ENCODE measurements at regions not wholly inside any gene's neighbourhood (a gene's known extent, or its start where the extent isn't known, plus 50 kb on each side); places are given as distances from the start of the nearest gene placed in this dataset.

- Histone ChIP-seq H3K4me1 (ENCODE audit: control insufficient read depth, insufficient read depth, low read depth, low read length) (peaks cover 4% of the 10 kb centered on the region), H2AFZ (ENCODE audit: low read depth, low read length) (no peak overlapping the region), H3K4me2 (ENCODE audit: low read length, poor library complexity, severe bottlenecking) (no peak overlapping the region), H2BK5ac (ENCODE audit: low read depth, low read length, poor library complexity, severe bottlenecking) (no peak overlapping the region), H2BK15ac (ENCODE audit: low read depth, poor library complexity, severe bottlenecking) (no peak overlapping the region), H3K9ac (ENCODE audit: low read length) (no peak overlapping the region), H3K23ac (ENCODE audit: low read length in 2 of 2) (no peak overlapping the region), H2BK12ac (ENCODE audit: low read length in 2 of 2) (peak overlapping the region; percentile 18 to 67), H3K4me3 (ENCODE audit: insufficient read depth in 1 of 2, low read depth in 1 of 2, low read length in 2 of 2) (no peak overlapping the region), H3K36me3 (ENCODE audit: control insufficient read depth in 1 of 2, insufficient read depth in 2 of 2, low read depth in 1 of 2, low read length in 2 of 2) (no peaks in the 10 kb centered on the region), H3K79me1 (replicated peaks; ENCODE audit: low read length, poor library complexity, severe bottlenecking) (no peaks in the 10 kb centered on the region), H3K4ac (ENCODE audit: low read depth in 1 of 2, low read length in 2 of 2) (no peak overlapping the region), H3K27ac (ENCODE audit: low read length, poor library complexity, severe bottlenecking) (no peak overlapping the region), H3K27me3 (ENCODE audit: control insufficient read depth in 1 of 2, insufficient read depth in 1 of 2, low read length in 2 of 2) (peaks cover 0 to 17% of the 10 kb centered on the region in 2 experiments), H2BK120ac (ENCODE audit: low read depth, low read length) (no peak overlapping the region), H4K91ac (ENCODE audit: low read length) (no peak overlapping the region), H3K9me3 (ENCODE audit: control insufficient read depth, low read length) (no peaks in the 10 kb centered on the region), H2AK5ac (ENCODE audit: low read length, severe bottlenecking) (no peak overlapping the region), H3K18ac (ENCODE audit: low read depth in 1 of 2, low read length in 2 of 2) (peak overlapping the region in 1 of 2 experiments; percentile 52), H3K14ac (ENCODE audit: low read length in 2 of 2) (no peak overlapping the region), H4K8ac (ENCODE audit: low read length) (peak overlapping the region; percentile 66)
- WGBS = 77% methylated on average over 2 of the region's 6 CpGs
- no peak for DNase-seq
These were observed 130.6 kb upstream of the SEMA6D start for GRCh38 chr15:47586653-47587224.

GRCh38 chr15:47587940-47588802, 129.1 kb upstream of the SEMA6D start:
- Histone ChIP-seq H2BK120ac (ENCODE audit: low read depth, low read length) (no peak overlapping the region), H3K27me3 (ENCODE audit: control insufficient read depth in 1 of 2, insufficient read depth in 1 of 2, low read length in 2 of 2) (peaks cover 0 to 6% of the 10 kb centered on the region in 2 experiments), H3K9me3 (ENCODE audit: control insufficient read depth, low read length) (no peaks in the 10 kb centered on the region), H3K4me1 (ENCODE audit: control insufficient read depth, insufficient read depth, low read depth, low read length) (peaks cover 4% of the 10 kb centered on the region), H3K9ac (ENCODE audit: low read length) (no peak overlapping the region), H3K23ac (ENCODE audit: low read length in 2 of 2) (no peak overlapping the region), H2BK12ac (ENCODE audit: low read length in 2 of 2) (no peak overlapping the region), H3K79me1 (replicated peaks; ENCODE audit: low read length, poor library complexity, severe bottlenecking) (no peaks in the 10 kb centered on the region), H3K4ac (ENCODE audit: low read depth in 1 of 2, low read length in 2 of 2) (peak overlapping the region in 1 of 2 experiments; percentile 56), H2AK5ac (ENCODE audit: low read length, severe bottlenecking) (no peak overlapping the region), H3K4me3 (ENCODE audit: insufficient read depth in 1 of 2, low read depth in 1 of 2, low read length in 2 of 2) (peak overlapping the region in 1 of 2 experiments; percentile 21), H2BK15ac (ENCODE audit: low read depth, poor library complexity, severe bottlenecking) (no peak overlapping the region), H3K18ac (ENCODE audit: low read depth in 1 of 2, low read length in 2 of 2) (peak overlapping the region in 1 of 2 experiments; percentile 55), H2BK5ac (ENCODE audit: low read depth, low read length, poor library complexity, severe bottlenecking) (no peak overlapping the region), H3K36me3 (ENCODE audit: control insufficient read depth in 1 of 2, insufficient read depth in 2 of 2, low read depth in 1 of 2, low read length in 2 of 2) (no peaks in the 10 kb centered on the region), H3K27ac (ENCODE audit: low read length, poor library complexity, severe bottlenecking) (no peak overlapping the region), H2AFZ (ENCODE audit: low read depth, low read length) (no peak overlapping the region), H3K4me2 (ENCODE audit: low read length, poor library complexity, severe bottlenecking) (no peak overlapping the region), H3K14ac (ENCODE audit: low read length in 2 of 2) (no peak overlapping the region), H4K91ac (ENCODE audit: low read length) (peak overlapping the region; percentile 40), H4K8ac (ENCODE audit: low read length) (no peak overlapping the region)
- DNase-seq = peak; percentile 68
- 38% methylated on average over 6 of the region's 6 CpGs for WGBS

DNA sequence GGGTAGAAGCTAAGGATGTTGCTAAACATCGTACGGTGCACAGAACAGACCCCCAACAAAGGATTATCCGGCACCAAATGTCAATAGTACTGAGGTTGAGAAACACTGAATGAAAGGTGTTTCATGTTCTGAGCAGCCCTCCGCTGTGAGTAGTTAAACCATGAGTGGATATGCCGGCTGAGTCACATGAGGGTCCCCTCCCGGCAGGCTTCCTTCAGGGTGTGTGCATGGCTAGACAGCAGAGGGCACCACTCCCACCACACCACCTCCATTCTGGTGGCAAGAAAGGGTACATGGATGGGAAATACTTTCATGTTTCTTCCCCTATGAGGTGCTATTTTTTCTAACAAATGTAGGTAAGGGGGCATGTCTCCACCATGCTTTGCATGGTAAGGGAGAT, 128.3 kb upstream of the SEMA6D start:
- Histone ChIP-seq H3K4me3 (ENCODE audit: insufficient read depth in 1 of 2, low read depth in 1 of 2, low read length in 2 of 2) (no peak overlapping the region), H3K9me3 (ENCODE audit: control insufficient read depth, low read length) (no peaks in the 10 kb centered on the region), H3K79me1 (replicated peaks; ENCODE audit: low read length, poor library complexity, severe bottlenecking) (no peaks in the 10 kb centered on the region), H3K23ac (ENCODE audit: low read length in 2 of 2) (no peak overlapping the region), H2AFZ (ENCODE audit: low read depth, low read length) (no peak overlapping the region), H4K91ac (ENCODE audit: low read length) (peak overlapping the region; percentile 52), H2AK5ac (ENCODE audit: low read length, severe bottlenecking) (no peak overlapping the region), H3K27me3 (ENCODE audit: control insufficient read depth in 1 of 2, insufficient read depth in 1 of 2, low read length in 2 of 2) (peaks cover 0 to 1% of the 10 kb centered on the region in 2 experiments), H3K4me2 (ENCODE audit: low read length, poor library complexity, severe bottlenecking) (no peak overlapping the region), H3K18ac (ENCODE audit: low read depth in 1 of 2, low read length in 2 of 2) (peak overlapping the region; percentile 50 to 80), H4K8ac (ENCODE audit: low read length) (peak overlapping the region; percentile 36), H3K9ac (ENCODE audit: low read length) (no peak overlapping the region), H3K4ac (ENCODE audit: low read depth in 1 of 2, low read length in 2 of 2) (peak overlapping the region in 1 of 2 experiments; percentile 46), H2BK5ac (ENCODE audit: low read depth, low read length, poor library complexity, severe bottlenecking) (no peak overlapping the region), H3K36me3 (ENCODE audit: control insufficient read depth in 1 of 2, insufficient read depth in 2 of 2, low read depth in 1 of 2, low read length in 2 of 2) (no peaks in the 10 kb centered on the region), H2BK15ac (ENCODE audit: low read depth, poor library complexity, severe bottlenecking) (no peak overlapping the region), H2BK120ac (ENCODE audit: low read depth, low read length) (no peak overlapping the region), H3K27ac (ENCODE audit: low read length, poor library complexity, severe bottlenecking) (no peak overlapping the region), H3K4me1 (ENCODE audit: control insufficient read depth, insufficient read depth, low read depth, low read length) (peaks cover 4% of the 10 kb centered on the region), H2BK12ac (ENCODE audit: low read length in 2 of 2) (peak overlapping the region; percentile 27 to 84), H3K14ac (ENCODE audit: low read length in 2 of 2) (peak overlapping the region in 1 of 2 experiments; percentile 13)
- 82% methylated on average over 6 of the region's 6 CpGs for WGBS
- no peak for DNase-seq

- H2AK5ac ChIP-seq (ENCODE audit: low read length, severe bottlenecking) = no peak overlapping the region
- H3K79me1 ChIP-seq (replicated peaks; ENCODE audit: low read length, poor library complexity, severe bottlenecking) = no peaks in the 10 kb centered on the region
- no peak for DNase-seq
- H3K9me3 ChIP-seq (ENCODE audit: control insufficient read depth, low read length) = peaks cover 9% of the 10 kb centered on the region
- H4K91ac ChIP-seq (ENCODE audit: low read length) = no peak overlapping the region
- no peak overlapping the region for H2AFZ ChIP-seq (ENCODE audit: low read depth, low read length)
- no peak overlapping the region for H3K23ac ChIP-seq (ENCODE audit: low read length in 2 of 2)
- H3K18ac ChIP-seq (ENCODE audit: low read depth in 1 of 2, low read length in 2 of 2) = peak overlapping the region in 1 of 2 experiments; percentile 24
- no peak overlapping the region for H3K4me3 ChIP-seq (ENCODE audit: insufficient read depth in 1 of 2, low read depth in 1 of 2, low read length in 2 of 2)
- WGBS = 100% methylated on average over 2 of the region's 3 CpGs
- H2BK15ac ChIP-seq (ENCODE audit: low read depth, poor library complexity, severe bottlenecking) = no peak overlapping the region
- no peaks in the 10 kb centered on the region for H3K36me3 ChIP-seq (ENCODE audit: control insufficient read depth in 1 of 2, insufficient read depth in 2 of 2, low read depth in 1 of 2, low read length in 2 of 2)
- H3K27me3 ChIP-seq (ENCODE audit: control insufficient read depth in 1 of 2, insufficient read depth in 1 of 2, low read length in 2 of 2) = peaks cover 0 to 2% of the 10 kb centered on the region in 2 experiments
- no peak overlapping the region for H3K4me2 ChIP-seq (ENCODE audit: low read length, poor library complexity, severe bottlenecking)
- H2BK5ac ChIP-seq (ENCODE audit: low read depth, low read length, poor library complexity, severe bottlenecking) = no peak overlapping the region
- H3K4me1 ChIP-seq (ENCODE audit: control insufficient read depth, insufficient read depth, low read depth, low read length) = no peaks in the 10 kb centered on the region
- no peak overlapping the region for H2BK12ac ChIP-seq (ENCODE audit: low read length in 2 of 2)
- H3K4ac ChIP-seq (ENCODE audit: low read depth in 1 of 2, low read length in 2 of 2) = no peak overlapping the region
- H4K8ac ChIP-seq (ENCODE audit: low read length) = no peak overlapping the region
- H3K27ac ChIP-seq (ENCODE audit: low read length, poor library complexity, severe bottlenecking) = no peak overlapping the region
- H2BK120ac ChIP-seq (ENCODE audit: low read depth, low read length) = no peak overlapping the region
- H3K14ac ChIP-seq (ENCODE audit: low read length in 2 of 2) = no peak overlapping the region
- H3K9ac ChIP-seq (ENCODE audit: low read length) = no peak overlapping the region
These were observed 118.3 kb upstream of the SEMA6D start for GRCh38 chr15:47598996-47599395.
